Sciatic nerve (tissue), 2 donors: ENCODE measurements at regions not wholly inside any gene's neighbourhood (a gene's known extent, or its start where the extent isn't known, plus 50 kb on each side); places are given as distances from the start of the nearest gene placed in this dataset.
"Not testable (repeated sequence)": the region's sequence is repeated elsewhere in the genome, so short reads cannot be mapped to it uniquely, and the experiment has no call there.

Experiments
- ATAC-seq: fragments of 200-7000 bp; cut with Tn5 transposase; one replicate; pipeline ENCODE4 v1.9.1; 2020; ENCODE audit warnings: mild to moderate bottlenecking, moderate library complexity
- DNase-seq: peaks from one replicate; pipeline ENCODE4 v3.0.0-alpha.2; 2020; ENCODE audit warnings: low spot score
- intact Hi-C: fragments of 100-400 bp; cut with DNase I; formaldehyde crosslinking; loops from one replicate; pipeline ENCODE4 v1.14.2; 2022
- donor health status: DM: no; HTN: no; CAD: no.
- donor health status: DM: no; HTN: no; CAD: no.

GRCh38 chr18:9001209-9001608 lies 101.3 kb upstream of the NDUFV2 start:
- intact Hi-C loops = no loop called here
- ATAC-seq (no peak), DNase-seq (no peak)

GRCh38 chr18:9003406-9004100 lies 98.9 kb upstream of the NDUFV2 start:
- DNase-seq (no peak), ATAC-seq (no peak)
- intact Hi-C loops = no loop called here

GRCh38 chr18:9004308-9004707 lies 98.2 kb upstream of the NDUFV2 start:
- intact Hi-C loops, ATAC-seq: not testable (repeated sequence)

GRCh38 chr18:9007700-9008099 lies 94.8 kb upstream of the NDUFV2 start:
- not testable (repeated sequence) for ATAC-seq, DNase-seq

More at GRCh38 chr18:9004308-9004707, 98.2 kb upstream of the NDUFV2 start:
- DNase-seq = not testable (repeated sequence)

GRCh38 chr18:9008200-9008708 lies 94.2 kb upstream of the NDUFV2 start:
- DNase-seq (no peak), ATAC-seq (no peak)
- intact Hi-C loops = no loop called here

More at GRCh38 chr18:9007700-9008099, 94.8 kb upstream of the NDUFV2 start:
- intact Hi-C loops = not testable (repeated sequence)

- intact Hi-C loops = no loop called here
- no peak for ATAC-seq
- no peak for DNase-seq
These were observed 93.5 kb upstream of the NDUFV2 start for GRCh38 chr18:9008709-9009635.

- intact Hi-C loops = no loop called here
- no peak for ATAC-seq
These were observed 92.6 kb upstream of the NDUFV2 start for GRCh38 chr18:9009703-9010488.

GRCh38 chr18:9011431-9011830 lies 91.1 kb upstream of the NDUFV2 start:
- intact Hi-C loops = no loop called here
- DNase-seq (no peak), ATAC-seq (no peak)

More at GRCh38 chr18:9009703-9010488, 92.6 kb upstream of the NDUFV2 start:
- no peak for DNase-seq

GRCh38 chr18:9013926-9014373 lies 88.5 kb upstream of the NDUFV2 start:
- intact Hi-C loops = no loop called here
- no peak for DNase-seq
- ATAC-seq = no peak

- DNase-seq = no peak
- intact Hi-C loops = no loop called here
- ATAC-seq = no peak
These were observed 86.8 kb upstream of the NDUFV2 start for GRCh38 chr18:9015689-9016088.

- intact Hi-C loops = no loop called here
These were observed 85.8 kb upstream of the NDUFV2 start for GRCh38 chr18:9016633-9017166.

GRCh38 chr18:9017167-9017904 lies 85.2 kb upstream of the NDUFV2 start:
- intact Hi-C loops = no loop called here
- peak; percentile 97 for ATAC-seq
- DNase-seq = peak; percentile 77

More at GRCh38 chr18:9016633-9017166, 85.8 kb upstream of the NDUFV2 start:
- DNase-seq = no peak
- ATAC-seq = peak; percentile 56

GRCh38 chr18:9017905-9018227 lies 84.6 kb upstream of the NDUFV2 start:
- intact Hi-C loops = no loop called here
- no peak for DNase-seq

GRCh38 chr18:9019135-9019534 lies 83.4 kb upstream of the NDUFV2 start:
- intact Hi-C loops = no loop called here
- no peak for DNase-seq
- ATAC-seq = no peak

More at GRCh38 chr18:9017905-9018227, 84.6 kb upstream of the NDUFV2 start:
- ATAC-seq = peak; percentile 46

- no peak for DNase-seq
- intact Hi-C loops = no loop called here
- no peak for ATAC-seq
These were observed 82.3 kb upstream of the NDUFV2 start for GRCh38 chr18:9020221-9020620.

- DNase-seq = no peak
- intact Hi-C loops = no loop called here
These were observed 81.0 kb upstream of the NDUFV2 start for GRCh38 chr18:9021458-9021857.

GRCh38 chr18:9022397-9023155 lies 79.9 kb upstream of the NDUFV2 start:
- intact Hi-C loops = no loop called here
- ATAC-seq = peak; percentile 30

More at GRCh38 chr18:9021458-9021857, 81.0 kb upstream of the NDUFV2 start:
- no peak for ATAC-seq

More at GRCh38 chr18:9022397-9023155, 79.9 kb upstream of the NDUFV2 start:
- no peak for DNase-seq
